ENCODE measurements at regions not wholly inside any gene's neighbourhood (a gene's known extent, or its start where the extent isn't known, plus 50 kb on each side); places are given as distances from the start of the nearest gene placed in this dataset.

DNA sequence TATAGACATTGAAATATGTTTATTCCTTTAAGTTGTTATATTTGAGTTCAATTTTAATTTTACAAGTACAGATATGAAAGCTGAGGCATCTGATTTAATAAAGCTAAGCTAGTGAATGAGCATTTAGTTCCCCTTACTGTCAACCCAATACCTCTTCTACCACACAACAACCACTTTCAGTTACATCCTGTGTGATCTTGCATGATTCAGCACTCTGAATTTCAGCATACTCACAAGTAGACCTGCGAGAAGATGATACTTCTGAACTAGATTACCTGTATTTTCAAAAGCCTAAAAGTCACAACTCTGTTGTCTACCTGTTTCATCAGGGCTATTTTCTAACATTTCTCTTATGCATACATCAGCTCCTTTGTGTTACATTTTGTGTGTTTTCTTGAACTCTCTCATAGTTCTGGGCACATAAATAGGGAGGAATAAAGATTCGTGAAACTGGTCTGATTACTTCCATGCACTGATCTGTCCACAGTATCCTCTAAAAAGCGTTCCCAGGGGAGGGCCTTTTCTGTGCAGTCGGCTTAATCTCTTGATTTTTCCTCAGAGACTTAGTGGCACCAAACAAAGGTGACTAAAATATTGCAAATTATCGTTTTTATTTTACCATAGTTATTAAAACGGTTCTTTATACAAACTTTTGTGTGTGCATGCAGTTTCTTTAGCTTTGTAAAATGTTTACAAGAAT, 2025.5 kb upstream of the NUDT12 start:
- TF ChIP-seq TAF1 (IDR thresholded peaks at IDR 0.05; ENCODE audit: low read depth) (no peak), TEAD4 (IDR thresholded peaks at IDR 0.05) (no peak), CEBPB (IDR thresholded peaks at IDR 0.05) (no peak), RAD21 (IDR thresholded peaks at IDR 0.05; ENCODE audit: low read depth) (no peak), NFIC (IDR thresholded peaks at IDR 0.05) (no peak), FOXM1 (IDR thresholded peaks at IDR 0.05; ENCODE audit: borderline replicate concordance, low read depth) (no peak), YY1 (IDR thresholded peaks at IDR 0.05; ENCODE audit: low read depth) (no peak), ZBTB7A (IDR thresholded peaks at IDR 0.05; ENCODE audit: low read depth) (no peak), CREB1 (IDR thresholded peaks at IDR 0.05; ENCODE audit: low read depth) (no peak), EP300 (IDR thresholded peaks at IDR 0.05; ENCODE audit: borderline replicate concordance) (no peak)
- TF ChIP-seq, protein P1, sequence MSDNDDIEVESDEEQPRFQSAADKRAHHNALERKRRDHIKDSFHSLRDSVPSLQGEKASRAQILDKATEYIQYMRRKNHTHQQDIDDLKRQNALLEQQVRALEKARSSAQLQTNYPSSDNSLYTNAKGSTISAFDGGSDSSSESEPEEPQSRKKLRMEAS (IDR thresholded peaks at IDR 0.05): no peak
- TF ChIP-seq, protein P2, sequence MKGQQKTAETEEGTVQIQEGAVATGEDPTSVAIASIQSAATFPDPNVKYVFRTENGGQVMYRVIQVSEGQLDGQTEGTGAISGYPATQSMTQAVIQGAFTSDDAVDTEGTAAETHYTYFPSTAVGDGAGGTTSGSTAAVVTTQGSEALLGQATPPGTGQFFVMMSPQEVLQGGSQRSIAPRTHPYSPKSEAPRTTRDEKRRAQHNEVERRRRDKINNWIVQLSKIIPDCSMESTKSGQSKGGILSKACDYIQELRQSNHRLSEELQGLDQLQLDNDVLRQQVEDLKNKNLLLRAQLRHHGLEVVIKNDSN (IDR thresholded peaks at IDR 0.05): no peak
- TF ChIP-seq, protein P3, sequence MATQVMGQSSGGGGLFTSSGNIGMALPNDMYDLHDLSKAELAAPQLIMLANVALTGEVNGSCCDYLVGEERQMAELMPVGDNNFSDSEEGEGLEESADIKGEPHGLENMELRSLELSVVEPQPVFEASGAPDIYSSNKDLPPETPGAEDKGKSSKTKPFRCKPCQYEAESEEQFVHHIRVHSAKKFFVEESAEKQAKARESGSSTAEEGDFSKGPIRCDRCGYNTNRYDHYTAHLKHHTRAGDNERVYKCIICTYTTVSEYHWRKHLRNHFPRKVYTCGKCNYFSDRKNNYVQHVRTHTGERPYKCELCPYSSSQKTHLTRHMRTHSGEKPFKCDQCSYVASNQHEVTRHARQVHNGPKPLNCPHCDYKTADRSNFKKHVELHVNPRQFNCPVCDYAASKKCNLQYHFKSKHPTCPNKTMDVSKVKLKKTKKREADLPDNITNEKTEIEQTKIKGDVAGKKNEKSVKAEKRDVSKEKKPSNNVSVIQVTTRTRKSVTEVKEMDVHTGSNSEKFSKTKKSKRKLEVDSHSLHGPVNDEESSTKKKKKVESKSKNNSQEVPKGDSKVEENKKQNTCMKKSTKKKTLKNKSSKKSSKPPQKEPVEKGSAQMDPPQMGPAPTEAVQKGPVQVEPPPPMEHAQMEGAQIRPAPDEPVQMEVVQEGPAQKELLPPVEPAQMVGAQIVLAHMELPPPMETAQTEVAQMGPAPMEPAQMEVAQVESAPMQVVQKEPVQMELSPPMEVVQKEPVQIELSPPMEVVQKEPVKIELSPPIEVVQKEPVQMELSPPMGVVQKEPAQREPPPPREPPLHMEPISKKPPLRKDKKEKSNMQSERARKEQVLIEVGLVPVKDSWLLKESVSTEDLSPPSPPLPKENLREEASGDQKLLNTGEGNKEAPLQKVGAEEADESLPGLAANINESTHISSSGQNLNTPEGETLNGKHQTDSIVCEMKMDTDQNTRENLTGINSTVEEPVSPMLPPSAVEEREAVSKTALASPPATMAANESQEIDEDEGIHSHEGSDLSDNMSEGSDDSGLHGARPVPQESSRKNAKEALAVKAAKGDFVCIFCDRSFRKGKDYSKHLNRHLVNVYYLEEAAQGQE (IDR thresholded peaks at IDR 0.05; ENCODE audit: low read depth): no peak

DNA sequence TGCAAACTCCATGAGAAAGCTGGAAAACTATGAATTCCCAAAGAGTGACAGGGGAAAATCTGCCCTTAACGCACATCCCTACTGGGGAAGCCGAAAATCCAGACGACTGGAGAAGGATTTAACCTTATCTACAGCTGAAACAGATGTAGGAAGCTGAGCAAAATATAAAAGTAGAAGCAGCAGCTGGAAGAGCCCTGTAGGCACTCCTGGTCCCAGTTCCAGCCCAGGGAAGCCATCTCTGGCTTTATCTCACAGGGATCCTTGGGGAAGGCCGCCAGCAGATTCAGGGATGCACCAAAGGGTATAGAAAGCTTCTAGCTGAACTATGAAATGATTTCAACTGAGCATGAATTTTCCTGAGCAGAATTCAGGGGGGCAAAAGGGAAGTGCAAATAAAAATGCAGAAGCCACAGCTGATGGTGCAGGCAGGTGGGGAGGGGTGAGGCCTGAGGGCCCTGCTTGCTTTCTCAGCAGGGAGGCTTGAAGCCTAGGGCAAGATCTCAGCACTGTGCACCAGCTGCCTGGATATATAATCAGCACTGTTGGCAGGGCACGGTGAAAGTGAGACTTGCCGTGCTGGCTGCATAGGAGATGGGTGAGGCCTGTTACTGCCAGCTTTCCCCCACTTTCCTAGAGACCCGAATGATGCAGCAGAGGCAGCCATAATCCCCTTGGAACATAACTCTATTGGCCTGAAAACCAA, 2019.5 kb upstream of the NUDT12 start:
- TF ChIP-seq, protein P3 (IDR thresholded peaks at IDR 0.05; ENCODE audit: low read depth): no peak
- TF ChIP-seq TAF1 (IDR thresholded peaks at IDR 0.05; ENCODE audit: low read depth) (no peak), FOXM1 (IDR thresholded peaks at IDR 0.05; ENCODE audit: borderline replicate concordance, low read depth) (no peak), ZBTB7A (IDR thresholded peaks at IDR 0.05; ENCODE audit: low read depth) (no peak), TCF12 (IDR thresholded peaks at IDR 0.05; ENCODE audit: low read depth) (no peak), YY1 (IDR thresholded peaks at IDR 0.05; ENCODE audit: low read depth) (no peak), CEBPB (IDR thresholded peaks at IDR 0.05) (no peak), RAD21 (IDR thresholded peaks at IDR 0.05; ENCODE audit: low read depth) (no peak), EP300 (IDR thresholded peaks at IDR 0.05; ENCODE audit: borderline replicate concordance) (no peak), NFIC (IDR thresholded peaks at IDR 0.05) (no peak), EGR1 (IDR thresholded peaks at IDR 0.05) (no peak), TEAD4 (IDR thresholded peaks at IDR 0.05) (no peak), CREB1 (IDR thresholded peaks at IDR 0.05; ENCODE audit: low read depth) (no peak)
- TF ChIP-seq, protein P1 (IDR thresholded peaks at IDR 0.05): no peak
- TF ChIP-seq, protein P2 (IDR thresholded peaks at IDR 0.05): no peak

DNA sequence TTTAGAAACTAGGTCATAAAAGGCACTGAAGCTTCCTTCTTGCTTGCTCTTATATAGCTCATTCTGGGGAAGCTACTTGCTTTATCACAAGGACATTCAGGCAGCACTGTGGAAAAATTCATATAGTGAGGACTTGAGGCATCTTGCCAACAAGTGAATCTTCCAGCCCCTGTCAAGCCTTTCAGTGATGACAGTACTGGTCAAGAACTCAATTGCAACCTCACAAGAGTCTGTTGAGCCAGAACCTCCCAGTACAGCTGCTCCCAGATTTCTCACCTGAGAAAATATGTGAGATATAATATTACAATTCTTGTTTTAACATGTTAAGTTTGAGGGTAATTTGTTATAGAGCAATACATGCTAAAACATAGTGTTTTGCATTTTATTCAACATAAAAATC, 2011.0 kb upstream of the NUDT12 start:
- TF ChIP-seq NFIC (IDR thresholded peaks at IDR 0.05): no peak
- TF ChIP-seq YY1 (IDR thresholded peaks at IDR 0.05; ENCODE audit: low read depth): no peak
- TF ChIP-seq ZBTB7A (IDR thresholded peaks at IDR 0.05; ENCODE audit: low read depth): no peak
- TF ChIP-seq CREB1 (IDR thresholded peaks at IDR 0.05; ENCODE audit: low read depth): no peak
- no peak for TF ChIP-seq TEAD4 (IDR thresholded peaks at IDR 0.05)
- TF ChIP-seq TCF12 (IDR thresholded peaks at IDR 0.05; ENCODE audit: low read depth): no peak
- no peak for TF ChIP-seq RAD21 (IDR thresholded peaks at IDR 0.05; ENCODE audit: low read depth)
- TF ChIP-seq EGR1 (IDR thresholded peaks at IDR 0.05): no peak
- TF ChIP-seq, protein P2 (IDR thresholded peaks at IDR 0.05): no peak
- no peak for TF ChIP-seq TAF1 (IDR thresholded peaks at IDR 0.05; ENCODE audit: low read depth)
- TF ChIP-seq, protein P1 (IDR thresholded peaks at IDR 0.05): no peak
- no peak for TF ChIP-seq CEBPB (IDR thresholded peaks at IDR 0.05)
- no peak for TF ChIP-seq FOXM1 (IDR thresholded peaks at IDR 0.05; ENCODE audit: borderline replicate concordance, low read depth)
- TF ChIP-seq, protein P3 (IDR thresholded peaks at IDR 0.05; ENCODE audit: low read depth): no peak
- TF ChIP-seq EP300 (IDR thresholded peaks at IDR 0.05; ENCODE audit: borderline replicate concordance): no peak
